NCI-H2227 (cell line): ENCODE measurements at regions not wholly inside any gene's neighbourhood (a gene's known extent, or its start where the extent isn't known, plus 50 kb on each side); places are given as distances from the start of the nearest gene placed in this dataset.

Experiments
- DNase-seq: peaks from one replicate; lab custom pipeline; 2025; ENCODE audit not compliant: unreplicated experiment; lab: John Stamatoyannopoulos, UW

DNA sequence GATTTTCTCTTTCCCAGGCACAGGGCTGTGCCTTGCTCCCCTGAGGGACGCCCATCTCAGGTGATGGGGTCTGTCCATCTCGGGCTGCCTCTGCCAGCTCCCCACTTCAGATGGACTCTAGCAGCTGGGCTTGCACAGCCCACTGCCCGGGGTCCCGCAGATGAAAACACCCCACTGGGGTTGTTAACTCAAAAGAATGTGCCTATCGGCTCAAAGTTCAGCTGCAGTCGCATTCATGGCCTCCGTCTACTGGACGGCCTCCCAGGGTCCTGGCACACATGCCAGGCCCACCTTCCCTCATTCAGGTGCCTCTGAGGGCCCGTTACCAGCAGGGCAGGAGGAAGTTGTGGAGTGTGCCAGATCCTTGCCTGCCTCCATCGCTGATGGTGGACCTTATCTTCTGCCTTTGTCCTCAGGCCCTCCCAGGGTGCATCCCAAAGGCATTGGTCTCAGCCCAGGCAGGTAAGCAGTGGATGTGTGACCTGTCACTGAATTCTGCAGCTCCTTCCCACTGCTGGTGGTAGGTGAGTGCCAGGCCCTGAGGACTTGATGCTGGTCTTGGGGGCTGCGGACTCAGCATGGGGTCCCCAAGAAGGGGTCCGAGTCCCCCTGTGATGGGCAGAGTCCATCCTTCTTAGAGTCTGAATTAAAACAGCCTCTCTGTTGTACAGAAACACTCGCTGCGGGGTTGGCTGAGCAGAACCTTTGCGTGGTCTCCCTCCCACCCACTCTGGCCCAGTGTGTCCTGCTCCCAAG lies 324.6 kb upstream of the DIO3 start:
- no peak for DNase-seq

GRCh38 chr14:101237252-101237616 lies 324.1 kb upstream of the DIO3 start:
- DNase-seq: no peak

DNA sequence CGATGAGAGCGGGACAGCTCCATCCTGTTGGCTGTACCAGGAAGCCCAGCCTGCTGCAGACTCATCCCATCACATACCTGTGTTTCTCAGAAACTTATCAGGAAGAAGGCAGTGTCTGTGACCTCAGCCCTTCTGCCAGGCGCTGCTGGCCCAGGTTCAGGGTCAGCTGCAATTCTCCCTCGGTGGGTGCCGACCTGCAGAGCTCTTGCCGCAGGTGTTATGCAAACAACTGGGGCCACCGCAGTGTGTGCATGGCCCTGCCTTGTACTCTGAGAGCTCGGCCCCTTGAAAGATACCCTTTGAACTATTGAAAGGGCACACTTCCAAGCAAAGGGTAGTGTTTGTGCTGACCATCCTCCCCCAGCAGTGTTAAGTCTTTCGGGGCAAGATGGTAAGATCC lies 322.2 kb upstream of the DIO3 start:
- no peak for DNase-seq

DNA sequence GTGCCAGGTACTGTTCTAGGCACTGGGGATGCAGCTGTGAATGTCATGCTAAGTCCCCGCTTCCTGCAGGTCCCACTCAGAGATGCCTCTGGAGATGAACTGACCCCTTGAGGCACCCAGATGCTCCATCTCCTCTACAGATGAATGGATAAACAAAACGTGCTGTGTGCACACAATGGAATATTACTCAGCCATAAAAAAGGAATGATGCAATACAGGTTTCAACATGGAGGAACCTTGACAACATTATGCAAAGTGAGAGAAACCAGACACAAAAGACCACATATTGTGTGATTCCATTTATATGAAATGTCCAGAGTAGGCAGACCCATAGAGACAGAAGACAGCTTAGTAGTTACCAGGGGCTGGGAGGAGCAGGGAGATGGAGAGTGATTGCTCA lies 320.1 kb upstream of the DIO3 start:
- DNase-seq: no peak

GRCh38 chr14:101241807-101242278 lies 319.5 kb upstream of the DIO3 start:
- no peak for DNase-seq

DNA sequence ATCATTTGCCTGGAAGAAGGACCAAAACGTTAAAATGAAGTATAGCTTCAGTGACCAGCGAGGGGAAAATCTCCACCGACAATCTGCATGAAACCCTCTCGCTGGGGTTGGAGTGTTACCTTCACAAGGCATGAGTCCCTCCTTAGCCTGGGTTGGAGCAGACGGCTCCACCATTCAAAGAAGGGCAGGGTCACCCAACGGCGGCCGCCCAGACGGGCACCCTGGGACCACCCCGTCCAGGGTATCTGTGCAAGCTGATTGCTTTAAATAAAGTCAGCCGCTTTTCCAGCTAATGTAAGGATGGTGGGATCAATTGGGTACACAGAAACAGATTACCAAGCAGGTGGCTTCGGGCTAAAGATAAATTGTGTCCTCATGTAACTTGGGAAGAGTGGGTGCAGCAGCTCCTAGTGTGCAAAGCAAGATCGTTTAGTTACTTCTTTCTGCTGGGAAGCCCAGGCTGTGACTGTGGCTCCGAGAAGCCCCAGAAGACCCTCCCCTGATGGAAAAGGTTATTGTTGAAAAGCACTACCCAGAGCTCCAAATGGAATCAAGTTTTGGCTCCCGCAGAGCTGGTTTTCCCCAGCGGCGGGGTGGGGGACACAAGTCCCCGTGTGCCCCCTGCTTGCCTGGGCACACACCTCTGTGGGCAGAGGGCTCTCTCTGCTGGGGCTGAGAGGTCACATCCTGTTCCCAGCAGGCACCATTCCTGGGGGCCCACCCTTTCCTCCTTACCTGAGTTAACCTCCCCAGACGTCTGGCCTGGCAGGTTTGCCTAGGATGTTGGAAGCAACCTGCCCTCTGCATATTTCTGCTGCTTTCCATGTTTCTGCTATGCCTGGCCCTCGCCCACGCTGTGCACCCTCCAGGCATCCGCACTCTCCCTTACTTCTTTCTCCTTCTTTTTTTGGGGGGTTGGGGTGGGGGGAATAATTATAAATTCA lies 318.6 kb upstream of the DIO3 start:
- no peak for DNase-seq

DNA sequence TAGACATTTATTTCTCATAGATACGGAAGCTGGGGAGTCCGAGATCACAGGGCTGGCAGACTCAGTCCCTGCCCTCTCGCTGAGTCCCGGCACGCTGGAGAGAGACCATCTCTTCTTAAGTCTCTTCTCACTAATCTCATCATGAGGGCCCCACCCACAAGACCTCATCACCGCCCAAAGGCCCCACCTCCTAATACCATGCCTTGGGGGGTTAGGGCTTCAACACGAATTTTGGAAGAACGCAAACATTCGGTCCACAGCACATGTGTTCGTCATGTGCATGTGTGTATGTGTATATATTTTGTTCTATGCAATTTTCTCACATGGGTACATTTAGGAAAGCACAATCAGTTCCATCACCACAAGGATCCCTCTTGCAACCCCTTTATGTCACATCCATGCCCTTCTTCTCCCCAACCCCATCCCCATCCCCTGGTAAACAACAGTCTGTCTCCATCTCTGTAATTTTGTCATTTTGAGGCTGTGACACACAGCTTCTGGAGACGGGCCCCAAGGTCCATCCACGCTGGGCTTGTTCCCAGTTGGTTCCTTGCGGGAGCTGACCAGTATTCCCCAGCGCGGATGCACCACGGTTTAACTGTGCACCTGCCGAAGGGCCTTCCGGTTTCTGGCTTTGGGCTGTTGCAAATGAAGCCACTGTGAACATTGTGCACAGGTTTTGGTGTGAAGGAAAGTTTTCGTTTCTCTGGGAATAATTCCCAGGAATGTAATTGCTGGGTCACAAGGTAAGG lies 317.5 kb upstream of the DIO3 start:
- no peak for DNase-seq

GRCh38 chr14:101246894-101247841 lies 314.1 kb upstream of the DIO3 start:
- no peak for DNase-seq

DNA sequence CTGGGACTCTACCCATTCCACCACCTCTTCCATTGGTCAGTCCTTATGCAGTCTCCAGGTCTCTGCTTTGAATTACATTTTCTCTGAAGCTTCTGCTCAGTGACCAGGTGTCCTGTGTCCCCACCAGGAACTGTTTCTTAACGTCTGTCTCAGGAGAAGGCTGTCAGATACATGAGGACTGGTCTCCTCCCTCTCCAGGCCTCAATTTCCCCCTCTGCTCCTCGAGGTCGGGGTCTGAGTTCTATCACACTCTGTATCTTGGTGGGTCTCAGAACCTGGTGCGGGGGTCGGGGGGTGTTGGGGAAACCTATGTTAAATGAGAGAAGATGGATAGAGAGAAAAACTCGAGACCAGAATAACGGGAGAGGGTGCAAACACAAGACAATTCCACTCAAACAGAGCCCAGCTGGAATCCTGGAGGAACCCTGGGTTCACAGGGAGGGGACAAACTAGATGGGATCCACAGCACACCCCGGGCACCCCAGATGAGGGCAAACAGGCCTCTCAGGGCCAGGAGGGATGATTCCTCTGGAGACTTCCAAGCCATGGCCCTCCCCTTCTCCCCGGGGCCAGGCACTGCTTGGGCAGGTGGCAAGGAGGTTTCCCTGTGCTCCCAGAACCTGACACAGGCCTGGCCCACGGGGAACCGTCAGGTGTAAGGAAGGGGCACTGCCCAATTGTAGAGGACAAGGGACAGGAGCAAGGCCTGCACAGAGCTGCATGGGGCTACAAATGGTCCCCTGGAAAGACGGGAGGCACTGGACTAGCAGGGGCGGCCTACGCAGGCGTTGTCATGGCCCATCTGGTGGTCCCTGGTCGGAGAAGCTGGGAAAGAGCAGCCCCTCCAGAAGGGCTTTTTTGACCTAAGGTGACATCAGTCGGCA lies 313.2 kb upstream of the DIO3 start:
- no peak for DNase-seq

GRCh38 chr14:101248840-101249675 lies 312.2 kb upstream of the DIO3 start:
- no peak for DNase-seq

GRCh38 chr14:101249676-101250036 lies 311.6 kb upstream of the DIO3 start:
- no peak for DNase-seq

DNA sequence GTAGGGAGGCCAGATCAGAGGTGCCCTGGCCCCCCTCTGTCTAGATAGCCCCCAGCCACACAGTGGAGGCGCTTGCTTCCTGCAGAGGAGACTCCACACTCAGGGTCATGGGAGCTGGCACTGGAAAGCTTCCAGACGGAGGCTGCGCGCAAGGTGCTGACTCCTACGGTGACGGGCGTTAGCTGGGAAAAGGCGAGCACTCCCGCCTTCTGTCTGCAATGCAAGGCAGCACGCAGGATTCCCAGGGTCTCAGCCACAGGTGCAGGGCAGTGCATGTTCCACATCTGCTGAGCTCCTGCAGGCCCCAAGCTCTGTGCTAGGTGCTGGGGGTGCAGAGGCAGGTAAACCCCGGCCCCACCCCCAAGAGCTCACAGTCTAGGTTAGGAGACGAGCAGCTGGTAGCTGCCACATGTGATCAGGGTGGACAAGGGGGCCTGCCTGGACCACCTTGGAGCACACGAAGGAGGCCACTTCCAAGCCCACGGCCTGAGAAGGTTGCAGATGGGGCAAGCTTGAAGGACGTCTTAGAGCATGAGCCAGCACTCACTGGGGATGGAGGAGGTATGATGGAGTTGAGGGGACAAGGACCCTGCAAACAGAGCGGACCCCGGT lies 310.9 kb upstream of the DIO3 start:
- DNase-seq: no peak

DNA sequence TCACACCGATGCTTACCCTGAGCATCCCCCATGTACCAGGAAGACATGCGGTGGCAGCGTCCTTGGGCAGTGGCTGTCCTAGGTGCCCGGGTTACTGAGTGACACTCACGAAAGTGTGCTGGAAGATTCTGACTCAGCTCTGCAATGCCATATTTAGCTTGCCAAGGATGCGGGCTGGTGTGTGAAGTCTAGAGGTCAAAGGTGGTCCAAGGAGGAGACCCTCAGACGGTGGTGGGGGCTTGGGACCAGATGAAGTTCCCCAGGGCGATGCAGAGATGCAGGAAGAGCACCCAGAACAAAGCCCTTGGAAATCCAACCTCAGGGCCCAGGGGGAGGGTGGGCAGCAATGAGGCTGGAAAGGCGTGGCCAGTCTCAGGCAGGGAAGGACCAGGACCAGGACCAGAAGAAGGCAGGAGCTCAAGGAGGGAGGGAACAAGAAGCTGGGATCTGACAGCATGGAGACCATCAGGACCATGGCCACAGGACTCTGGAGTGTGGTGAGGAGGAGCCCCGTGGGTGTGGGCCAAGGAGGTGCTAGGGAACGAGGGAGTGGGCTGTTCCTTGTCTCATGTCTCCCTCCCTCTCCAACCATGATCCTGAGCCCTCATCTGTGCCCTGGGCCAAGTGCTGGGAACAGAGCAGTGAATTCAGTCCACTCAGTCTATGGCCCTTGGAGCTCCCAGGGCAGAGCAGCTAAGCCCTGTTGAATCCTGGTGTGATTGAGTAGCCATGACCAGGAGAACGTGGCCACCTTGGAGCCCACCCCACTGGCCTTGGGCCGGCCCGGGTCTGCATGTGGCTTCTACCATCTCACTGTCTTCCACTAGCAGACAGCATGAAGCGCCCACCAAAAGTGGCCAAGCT lies 310.1 kb upstream of the DIO3 start:
- no peak for DNase-seq

- no peak for DNase-seq
These were observed 309.4 kb upstream of the DIO3 start for GRCh38 chr14:101251812-101252442.

GRCh38 chr14:101252443-101253214 lies 308.7 kb upstream of the DIO3 start:
- no peak for DNase-seq

DNA sequence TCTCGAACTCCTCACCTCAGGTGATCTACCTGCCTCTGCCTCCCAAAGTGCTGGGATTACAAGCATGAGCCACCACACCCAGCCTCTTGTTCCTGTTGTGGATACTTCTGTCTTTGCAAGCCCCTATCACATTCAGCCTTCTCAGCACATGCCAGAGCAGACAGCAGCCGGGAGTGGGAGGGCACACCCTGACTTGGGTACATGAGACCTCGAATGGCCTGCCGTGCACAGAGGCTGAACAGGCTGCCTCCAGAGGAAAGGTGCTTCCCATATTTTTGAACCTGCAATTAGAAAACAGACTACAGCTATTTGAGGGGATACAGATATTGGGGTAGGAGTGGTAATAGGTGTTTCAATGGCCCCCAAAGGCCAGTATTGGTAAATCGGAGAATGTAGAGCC lies 307.3 kb upstream of the DIO3 start:
- DNase-seq: no peak
